WTC11 (cell line): ENCODE measurements at regions not wholly inside any gene's neighbourhood (a gene's known extent, or its start where the extent isn't known, plus 50 kb on each side); places are given as distances from the start of the nearest gene placed in this dataset.

Source experiments
- CTCF ChIP-seq: fragments of 200-600 bp; IDR thresholded peaks from 2 replicates; pipeline ENCODE4 v1.8.0; 2022; ENCODE audit warnings: antibody characterized with exemption
- JUN ChIP-seq: sonication (generic); formaldehyde crosslinking; IDR thresholded peaks from 2 replicates; pipeline ENCODE4 v1.8.0; 2023; ENCODE audit warnings: mild to moderate bottlenecking, missing genetic modification reagents
- NR3C1 ChIP-seq: sonication (generic); formaldehyde crosslinking; conservative IDR thresholded peaks from 2 replicates; pipeline ENCODE4 v1.8.1; 2023; ENCODE audit warnings: low read depth, mild to moderate bottlenecking, missing genetic modification reagents
- ZBTB21 ChIP-seq: sonication (generic); formaldehyde crosslinking; IDR thresholded peaks from 2 replicates; pipeline ENCODE4 v1.8.1; 2023; ENCODE audit warnings: mild to moderate bottlenecking, missing genetic modification reagents, borderline replicate concordance

GRCh38 chr14:43786066-43786762, 720.9 kb downstream of the FSCB start:
- TF ChIP-seq ZBTB21 (CRISPR knock-in tag) (no peak), CTCF (no peak), JUN (CRISPR knock-in tag) (no peak), NR3C1 (CRISPR knock-in tag) (no peak)
